ENCODE measurements at regions not wholly inside any gene's neighbourhood (a gene's known extent, or its start where the extent isn't known, plus 50 kb on each side); places are given as distances from the start of the nearest gene placed in this dataset.

DNA sequence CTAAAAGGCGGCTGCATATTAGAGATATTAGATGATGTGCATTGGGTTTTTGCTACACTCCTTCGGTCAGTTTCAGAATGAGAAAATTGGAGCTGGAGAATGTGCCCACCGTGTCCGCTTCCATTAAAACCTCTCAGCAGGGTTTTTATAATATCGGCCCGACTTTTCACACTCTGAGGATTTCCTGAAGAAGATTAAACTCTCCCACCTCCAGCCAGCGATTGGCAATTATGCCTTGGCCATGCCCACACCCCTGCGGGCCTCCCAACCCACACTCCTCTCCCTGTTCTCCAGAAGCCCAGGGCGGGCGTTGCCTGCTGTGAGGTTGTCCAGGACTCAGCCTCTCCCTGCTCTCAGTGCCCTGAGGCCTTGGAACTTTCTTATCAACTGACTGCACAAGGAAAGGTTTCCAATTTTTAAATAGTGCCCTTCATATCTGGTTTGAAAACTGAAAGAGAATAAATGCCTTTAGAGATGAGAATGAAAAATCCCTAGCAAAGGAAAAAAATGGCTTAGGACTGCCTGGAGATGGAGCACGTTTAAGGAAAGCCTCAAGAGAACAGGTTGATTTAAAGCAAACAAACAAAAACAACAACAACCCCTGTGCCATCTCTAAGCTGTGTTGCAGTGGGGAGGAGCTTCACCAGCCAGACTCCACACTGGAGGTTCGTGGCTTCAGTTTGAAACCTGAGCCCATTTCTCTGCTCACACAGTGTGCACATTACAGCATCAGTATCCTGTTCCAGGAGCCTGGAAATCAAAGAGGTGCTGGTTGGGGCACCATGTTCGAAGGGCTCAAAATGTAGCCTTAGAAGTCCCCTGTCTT, 292.9 kb downstream of the NSG2 start:
- DNase-seq: no peak

DNA sequence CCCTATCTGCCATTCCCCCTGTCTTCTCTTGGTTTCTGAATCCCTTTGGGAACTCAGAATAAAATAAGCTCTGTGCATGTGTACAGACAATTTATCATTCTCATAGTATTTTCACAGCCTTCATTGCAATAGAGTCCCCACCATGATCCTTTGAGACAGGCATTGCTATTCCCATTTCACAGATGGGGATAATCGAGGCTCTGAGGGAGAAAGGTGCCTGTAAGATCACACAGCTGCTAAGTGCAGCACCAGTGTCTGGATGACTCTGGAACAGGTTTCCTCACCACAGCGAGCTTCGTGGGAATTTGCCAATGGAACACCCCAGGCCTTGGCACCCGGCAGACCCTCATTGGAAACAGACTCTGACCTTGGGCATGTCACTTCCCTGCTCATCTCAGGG, 293.6 kb downstream of the NSG2 start:
- DNase-seq: no peak

DNA sequence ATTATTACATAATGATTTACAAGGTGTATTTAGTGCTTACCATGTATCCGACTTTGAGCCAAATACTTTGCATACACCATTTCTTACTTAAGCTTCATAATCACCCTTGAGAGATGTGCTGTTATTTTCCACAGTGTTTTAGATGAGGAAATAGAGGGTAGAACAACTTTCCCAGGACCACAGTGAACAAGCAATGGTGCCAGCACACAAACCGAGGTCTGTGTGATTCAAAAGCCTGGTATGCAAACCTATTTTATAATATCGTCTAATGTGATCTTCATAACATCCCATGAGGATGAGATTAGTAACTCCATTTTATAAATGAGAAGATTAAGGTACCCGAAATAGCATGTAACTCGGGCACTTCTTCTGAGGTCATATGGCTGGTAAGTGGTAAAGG, 294.7 kb downstream of the NSG2 start:
- DNase-seq: no peak

DNA sequence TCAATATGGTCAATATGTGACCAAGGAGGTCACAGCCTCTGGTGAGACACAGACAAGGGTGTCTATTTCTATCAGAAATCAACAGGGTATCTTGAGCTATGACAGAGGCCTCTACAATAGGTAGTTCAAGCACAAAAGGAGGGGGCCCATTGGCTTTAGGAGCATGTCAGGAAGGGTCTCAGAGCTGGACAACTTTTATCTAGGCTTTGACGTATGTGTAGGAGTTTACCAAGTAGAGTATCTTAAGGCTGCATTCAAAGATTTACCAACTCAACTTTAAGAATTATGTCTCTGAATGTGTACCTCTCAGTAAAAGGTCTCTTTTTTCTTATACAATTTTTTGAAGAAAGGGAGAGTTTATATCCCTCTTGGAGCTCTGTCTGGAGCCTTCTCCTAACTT, 297.2 kb downstream of the NSG2 start:
- DNase-seq: no peak

DNA sequence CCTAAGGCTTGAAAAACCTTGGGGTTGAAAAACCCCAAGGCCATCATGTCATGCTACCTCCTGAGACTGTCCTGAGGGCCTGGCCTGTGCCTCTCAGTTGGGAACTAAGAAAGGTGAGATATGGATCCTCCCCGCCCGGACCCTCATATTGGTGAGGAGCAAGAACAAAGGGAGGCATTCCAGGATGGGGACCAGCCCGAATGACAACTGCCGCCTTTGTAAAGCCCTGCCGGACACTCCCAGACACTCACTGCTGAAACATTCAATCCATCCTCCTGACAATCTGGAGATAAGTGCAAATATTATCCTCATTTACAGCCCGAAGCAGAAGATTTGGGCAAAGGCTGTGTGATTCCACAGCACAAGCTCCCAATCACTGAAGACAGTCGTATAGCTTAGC, 298.3 kb downstream of the NSG2 start:
- DNase-seq: no peak

DNA sequence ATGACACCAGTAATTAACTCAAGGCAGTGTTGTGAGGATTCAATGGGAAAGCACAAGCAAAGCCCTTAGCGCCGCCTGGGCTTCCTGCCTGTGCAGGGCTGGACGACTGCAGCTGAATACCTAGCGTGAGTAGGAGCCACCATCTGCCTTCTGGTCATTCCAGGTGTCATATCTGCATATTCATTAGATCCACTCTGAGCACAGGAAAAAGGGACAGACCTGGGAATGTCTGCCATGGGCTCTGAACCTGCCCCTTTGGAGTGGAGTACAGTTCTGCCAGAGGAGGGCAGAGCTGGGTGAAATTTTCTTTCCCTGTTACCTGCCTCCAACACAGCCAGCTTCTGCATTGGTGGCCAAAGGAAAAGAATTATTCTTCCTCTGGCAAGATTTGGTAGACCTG, 298.8 kb downstream of the NSG2 start:
- no peak for DNase-seq

DNA sequence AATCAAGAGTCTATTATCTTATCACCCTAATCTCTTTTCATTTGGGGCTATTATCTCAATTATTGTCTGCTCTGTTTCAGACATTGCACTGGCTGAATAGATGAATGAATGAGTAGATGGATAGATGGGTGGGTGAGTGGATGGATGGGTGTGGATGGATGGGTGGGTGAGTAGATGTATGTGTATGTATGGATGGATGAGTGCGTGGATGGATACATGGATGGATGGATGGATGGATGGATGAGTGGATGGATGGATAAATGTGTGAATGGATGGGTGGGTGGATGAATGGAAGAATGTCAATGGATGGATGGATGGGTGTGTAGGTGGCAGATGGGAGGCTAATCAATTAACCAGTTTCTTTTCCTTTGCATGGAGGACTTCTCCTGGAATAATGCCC, 301.7 kb downstream of the NSG2 start:
- DNase-seq: no peak

DNA sequence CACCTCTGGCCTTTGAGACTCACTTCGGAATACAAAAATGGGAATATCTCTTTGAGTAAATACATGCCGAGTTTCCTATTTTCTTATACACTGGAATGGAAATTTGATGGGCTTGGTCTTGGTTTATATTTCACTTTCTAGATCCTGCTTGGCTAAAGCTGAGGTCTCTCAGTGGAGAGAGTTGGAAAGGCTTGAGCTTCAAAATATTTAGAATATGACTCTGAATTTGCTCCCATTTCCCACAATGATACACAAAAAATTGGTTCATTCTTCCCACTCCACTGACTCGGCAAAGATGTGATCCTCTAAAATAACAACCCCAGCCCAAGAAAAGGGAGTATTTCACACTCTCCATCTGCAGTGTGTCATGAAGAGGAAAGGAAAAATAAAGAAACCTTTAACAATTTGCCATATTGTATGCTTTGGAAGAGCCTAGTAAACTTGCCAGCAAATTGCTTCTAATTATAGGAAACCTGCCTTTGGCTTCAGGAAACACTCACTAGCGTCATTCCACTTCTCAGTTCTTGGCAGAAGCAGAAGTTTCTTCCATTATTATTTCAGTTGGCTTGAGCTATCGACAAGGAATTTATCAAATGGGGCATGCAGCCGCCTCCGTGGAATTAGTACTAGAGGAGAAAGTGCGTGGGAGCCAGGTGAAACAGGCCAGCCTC, 302.9 kb downstream of the NSG2 start:
- no peak for DNase-seq

DNA sequence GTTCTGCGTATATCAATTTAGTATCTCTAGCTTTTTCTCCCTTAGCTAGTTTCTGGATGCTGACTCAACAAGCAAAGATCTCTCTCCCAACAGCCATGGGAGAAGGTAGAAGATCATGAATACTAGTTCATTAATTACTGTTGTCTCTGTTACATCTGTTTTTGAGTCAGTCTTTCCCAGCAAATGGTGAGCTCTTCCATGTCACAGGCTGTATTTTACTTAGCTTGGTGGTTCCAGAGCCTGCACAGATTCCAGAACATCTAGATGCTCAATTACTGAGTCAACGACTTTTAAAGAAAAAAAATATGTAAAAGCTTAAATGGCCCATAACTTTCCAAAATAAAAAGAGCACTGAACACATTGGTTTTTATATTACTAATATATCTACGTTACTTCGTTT, 307.2 kb downstream of the NSG2 start:
- no peak for DNase-seq

DNA sequence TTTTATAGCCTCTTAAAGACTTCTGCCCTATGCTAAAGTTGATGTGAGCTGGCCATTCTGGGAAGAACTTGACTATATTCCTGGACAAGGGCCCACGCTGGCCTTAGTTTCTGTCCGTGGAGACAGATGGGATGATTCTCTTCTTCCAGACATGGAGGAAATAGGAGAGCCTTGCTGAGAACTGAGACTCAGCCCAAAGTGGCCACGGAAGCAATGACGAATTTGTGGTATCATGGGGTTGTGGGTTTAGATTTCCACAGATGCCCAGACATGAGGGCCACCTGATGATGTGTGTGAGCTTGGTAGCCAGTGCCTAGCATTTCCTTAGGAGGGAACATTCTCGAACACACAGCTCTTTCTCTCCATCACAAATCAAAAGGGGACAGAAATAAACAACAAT, 309.1 kb downstream of the NSG2 start:
- no peak for DNase-seq

DNA sequence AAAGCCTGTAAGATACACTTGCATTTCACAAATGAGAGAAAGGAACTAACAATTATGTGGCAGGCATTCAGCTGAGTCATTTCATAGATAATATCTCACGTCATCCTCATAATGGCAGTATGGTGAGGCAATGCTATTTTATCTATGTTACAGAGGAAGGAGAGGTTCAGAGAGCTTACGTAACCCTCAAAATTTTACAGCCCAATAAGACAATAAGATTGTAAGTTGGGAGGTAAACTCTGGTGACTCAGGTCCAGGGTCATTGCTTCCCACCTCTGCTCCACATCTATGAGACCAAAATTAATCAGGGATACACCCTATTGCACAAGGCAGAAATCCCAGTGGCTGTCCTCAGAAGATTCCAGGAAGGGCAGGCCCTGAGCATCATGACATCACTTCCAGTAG, 309.7 kb downstream of the NSG2 start:
- DNase-seq: no peak

DNA sequence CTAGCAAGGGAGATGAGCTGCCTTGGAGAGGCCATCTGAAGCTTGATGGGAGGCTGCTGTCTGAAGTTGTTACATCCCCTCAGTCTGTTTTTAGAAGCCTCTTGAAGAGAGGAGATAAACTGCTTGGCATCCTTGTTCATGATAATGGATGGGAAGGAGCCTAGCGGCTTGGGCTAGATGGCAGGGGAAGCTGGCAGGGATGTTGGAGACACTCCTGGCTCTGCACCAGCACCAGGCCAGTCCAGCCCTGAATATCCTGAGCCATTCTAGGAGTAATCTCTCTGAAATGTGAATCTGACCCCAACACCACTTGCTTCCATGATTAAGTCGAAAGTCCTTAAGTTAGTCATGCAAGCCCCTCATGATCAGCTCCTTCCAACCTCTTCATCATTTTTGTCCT, 310.5 kb downstream of the NSG2 start:
- no peak for DNase-seq

DNA sequence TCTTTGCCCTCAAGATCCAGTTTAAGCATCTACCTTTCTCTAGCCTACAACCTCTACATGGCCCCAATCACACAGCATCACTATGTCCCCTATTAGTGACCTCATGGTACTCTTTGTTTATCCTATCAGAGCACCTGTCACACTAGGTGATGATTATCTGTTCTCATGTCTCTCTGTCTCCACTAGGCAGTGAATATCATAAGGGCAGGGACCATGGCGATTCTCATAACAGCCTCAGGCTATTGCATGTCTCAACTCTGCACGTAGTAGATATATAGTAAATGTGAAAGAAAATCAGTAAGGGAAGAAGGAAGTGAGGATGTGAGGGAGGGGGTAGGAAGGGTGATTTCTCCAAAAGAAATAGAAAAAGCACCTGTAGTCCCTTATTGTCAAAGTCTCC, 311.0 kb downstream of the NSG2 start:
- DNase-seq: no peak

DNA sequence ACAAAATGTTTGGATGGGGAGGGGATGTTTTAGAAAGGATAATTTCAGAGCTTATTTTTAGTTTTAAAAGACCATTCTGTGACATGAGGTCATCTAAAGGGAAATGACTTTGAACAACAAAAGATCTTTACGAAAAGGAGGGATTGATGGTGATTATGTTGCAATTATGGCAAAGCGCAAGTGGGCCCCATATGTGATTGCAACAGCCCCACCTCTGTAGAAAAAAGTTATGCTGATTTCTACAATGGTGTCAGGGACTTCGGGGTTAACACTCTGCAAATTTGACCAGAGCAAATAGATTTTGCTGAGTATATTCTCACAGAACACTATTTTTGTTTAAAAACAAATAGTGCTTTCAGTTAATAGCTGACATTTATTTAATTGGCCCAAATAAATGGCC, 312.8 kb downstream of the NSG2 start:
- no peak for DNase-seq

DNA sequence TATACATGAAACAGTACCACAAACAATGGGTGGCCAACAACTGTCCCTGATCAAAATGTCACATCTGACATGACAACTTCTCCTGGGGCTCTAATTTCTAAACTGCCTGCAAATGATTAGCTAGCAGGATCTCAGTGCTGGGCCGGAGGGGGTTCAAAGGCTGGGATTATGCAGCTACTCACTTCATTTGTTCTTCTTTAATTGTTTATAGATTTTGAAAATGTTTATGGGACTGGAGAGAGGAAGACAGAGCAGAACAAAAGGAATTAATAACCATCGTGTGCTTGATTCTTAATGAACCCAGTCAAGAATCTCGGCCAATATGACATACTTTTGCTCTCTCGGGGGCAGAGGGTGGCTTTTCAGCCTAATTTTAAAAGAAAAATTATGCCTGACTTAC, 313.6 kb downstream of the NSG2 start:
- no peak for DNase-seq

DNA sequence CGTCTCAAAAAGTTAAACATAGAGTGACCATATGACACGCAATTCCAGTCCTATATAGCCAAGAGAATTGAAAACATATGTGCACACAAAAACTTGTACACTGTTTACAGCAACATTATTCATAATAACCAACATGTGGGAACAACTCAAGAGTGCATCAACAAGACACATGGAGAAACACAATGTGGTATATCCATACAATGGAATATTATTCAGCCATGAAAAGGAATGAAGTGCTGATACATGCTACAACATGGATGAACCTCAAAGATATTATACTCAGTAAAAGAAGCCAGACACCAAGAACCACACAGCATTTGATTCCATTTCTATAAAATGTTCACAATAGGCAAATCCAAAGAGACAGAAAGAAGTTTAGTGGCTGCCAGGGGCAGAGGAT, 317.0 kb downstream of the NSG2 start:
- DNase-seq: no peak

DNA sequence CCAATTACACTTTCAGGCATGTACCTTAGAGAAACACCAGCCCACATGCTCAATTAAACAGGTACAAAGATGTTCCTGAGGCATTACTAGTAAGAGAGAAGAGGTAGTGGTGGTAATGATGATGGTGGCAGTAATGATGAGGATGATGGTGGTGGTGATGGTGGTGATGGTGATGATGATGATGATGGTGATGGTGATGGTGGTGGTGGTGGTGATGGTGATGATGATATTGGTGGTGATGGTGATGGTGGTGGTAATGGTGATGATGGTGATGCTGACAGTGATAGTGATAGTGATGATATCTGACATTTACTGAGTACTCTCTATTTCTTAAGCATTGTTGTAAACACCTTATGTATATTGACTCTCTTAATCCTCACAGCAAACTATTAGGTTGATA, 318.4 kb downstream of the NSG2 start:
- no peak for DNase-seq

DNA sequence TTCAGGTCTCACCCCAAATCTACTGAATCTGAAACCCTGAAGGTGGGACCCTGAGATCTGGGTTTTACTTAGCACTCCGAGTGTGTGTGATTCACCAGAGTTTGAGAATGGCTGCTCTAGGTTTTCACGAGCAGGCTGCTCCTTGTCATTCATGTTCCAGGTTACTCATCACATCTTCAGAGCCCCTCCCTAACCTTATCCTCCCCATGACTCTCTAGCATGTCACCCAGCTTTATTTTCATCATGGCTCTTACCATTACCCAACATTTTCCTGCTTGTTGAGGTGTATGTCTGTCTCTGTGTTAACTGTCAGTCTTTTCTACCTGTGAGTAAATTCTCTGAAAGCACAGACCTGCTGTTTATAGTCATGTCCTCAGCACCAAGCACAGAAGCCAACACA, 319.2 kb downstream of the NSG2 start:
- DNase-seq: no peak

DNA sequence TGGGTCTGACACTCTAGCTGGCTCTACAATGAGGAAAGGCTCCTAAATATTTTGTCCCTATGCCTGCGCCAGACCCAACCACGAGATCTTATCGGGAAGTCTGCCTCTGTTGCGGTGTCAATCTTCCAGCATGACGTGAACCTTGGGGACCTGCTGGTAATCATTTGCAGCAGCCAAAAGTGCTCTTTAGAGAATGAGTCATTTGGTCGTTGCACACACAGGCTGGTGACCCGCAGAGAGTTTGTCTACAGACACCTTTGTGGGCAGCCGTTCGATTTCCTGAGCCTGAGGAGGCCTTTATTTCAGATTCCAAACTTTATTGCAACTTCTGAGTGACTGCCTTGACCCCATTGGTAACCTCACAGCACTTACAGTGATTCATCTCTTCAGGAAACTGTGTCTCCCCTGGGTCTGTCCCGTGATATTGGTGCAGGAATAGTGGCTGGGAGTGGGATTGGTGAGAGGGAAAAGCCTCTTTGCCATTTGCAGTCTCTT, 326.1 kb downstream of the NSG2 start:
- no peak for DNase-seq

DNA sequence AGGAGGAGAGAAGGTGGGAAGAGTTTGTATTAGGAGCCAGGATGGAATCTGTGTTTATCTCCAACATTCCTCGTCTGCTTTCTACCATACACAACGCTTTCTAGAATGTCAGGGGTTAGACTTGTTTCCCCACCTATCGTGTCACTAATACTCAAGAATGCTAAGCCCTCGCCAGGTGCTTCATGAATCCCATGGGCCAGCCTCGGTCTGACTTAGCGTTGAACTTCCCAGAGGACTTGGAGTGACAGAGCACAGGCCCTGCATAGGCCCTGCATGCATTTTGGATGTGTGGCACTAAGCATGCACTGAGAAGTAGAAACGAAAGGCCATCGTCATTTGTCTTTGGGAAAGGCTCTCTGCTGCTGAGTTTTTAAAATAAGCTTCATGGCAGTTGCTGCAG, 328.7 kb downstream of the NSG2 start:
- no peak for DNase-seq

DNA sequence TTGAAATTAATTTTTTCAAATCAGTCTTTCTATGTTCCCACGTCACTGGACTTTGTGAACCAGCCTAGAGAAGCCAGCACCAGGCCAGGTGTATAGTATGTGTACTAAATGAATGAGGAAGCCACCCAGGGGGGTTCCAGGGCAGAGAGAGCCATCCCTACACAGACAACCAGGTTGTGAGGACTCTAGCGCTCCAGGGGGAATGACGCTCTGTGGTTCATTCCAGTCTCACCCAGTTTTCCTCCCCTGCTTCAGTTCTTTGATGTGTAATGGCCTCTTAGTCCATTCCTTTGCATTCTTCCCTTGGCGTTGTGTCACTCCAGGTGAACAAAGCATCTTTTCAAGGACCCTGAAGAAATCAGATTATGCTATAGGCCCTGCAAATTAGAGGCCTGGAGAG, 330.6 kb downstream of the NSG2 start:
- DNase-seq: no peak

DNA sequence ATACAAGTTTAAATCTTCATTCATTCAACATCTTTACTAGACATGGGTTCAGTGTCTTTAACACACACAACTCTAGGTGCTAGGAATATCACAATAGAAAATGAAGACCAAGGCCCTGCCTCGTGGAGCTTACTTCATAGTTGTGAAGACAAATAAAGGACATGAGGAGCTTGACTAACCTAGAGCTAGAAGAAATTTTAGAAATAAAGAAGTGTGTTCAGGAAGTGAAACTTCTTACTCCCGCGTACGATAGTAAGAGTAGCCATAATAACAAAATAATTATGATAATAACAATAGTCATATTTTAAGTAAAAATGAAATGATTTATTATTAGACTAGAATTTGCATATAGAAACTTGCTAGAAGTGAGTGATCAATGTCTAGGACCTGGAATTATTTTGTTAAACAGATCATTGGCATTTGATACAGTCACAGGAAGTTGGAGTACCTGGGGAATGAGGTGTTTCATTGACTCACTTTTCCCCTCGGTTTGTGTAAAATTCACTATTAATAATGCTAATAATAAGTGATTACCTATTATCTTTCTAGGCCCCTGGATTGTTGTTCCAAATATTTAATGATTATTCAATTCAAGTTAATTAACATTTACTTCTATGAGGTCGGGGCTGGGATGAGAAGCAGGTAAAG, 331.3 kb downstream of the NSG2 start:
- no peak for DNase-seq

DNA sequence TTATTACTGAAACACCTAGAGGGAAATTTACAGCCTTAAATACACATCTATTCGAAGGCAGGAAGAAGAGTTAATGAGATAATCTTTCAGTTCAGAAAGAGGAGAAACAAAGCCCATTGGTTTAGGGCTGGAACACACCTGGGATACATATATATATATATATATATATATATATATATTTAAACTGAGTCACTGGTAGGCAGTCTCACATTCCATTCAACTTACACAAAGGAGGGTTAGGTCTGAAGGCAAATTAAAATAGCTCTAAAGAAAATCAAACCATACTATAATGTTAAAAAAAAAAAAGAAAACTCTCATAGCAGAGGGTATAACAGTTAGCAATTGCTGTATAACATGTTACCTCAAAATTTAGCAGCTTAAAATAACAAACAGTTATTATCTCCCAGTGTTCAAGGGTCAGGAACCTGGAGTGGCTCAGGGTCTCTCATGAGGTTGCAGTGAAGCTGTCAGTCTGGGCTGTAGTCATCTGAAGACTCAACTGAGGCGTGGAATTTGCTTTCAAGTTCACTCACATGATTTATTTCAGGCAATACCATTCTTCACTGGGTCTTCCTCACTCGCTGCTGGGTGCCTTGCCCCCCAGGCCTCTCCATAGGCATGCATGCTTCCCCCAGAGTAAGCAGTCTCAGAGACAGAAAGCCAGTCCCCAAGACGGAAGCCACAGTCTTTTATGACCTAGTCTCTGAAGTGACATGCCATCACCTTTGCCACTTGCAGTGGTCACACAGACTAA, 332.8 kb downstream of the NSG2 start:
- DNase-seq: no peak

All from NCI-H2171 treated with DMSO at 0.1 percent for 48 hours (cell line).